ENCODE measurements at regions not wholly inside any gene's neighbourhood (a gene's known extent, or its start where the extent isn't known, plus 50 kb on each side); places are given as distances from the start of the nearest gene placed in this dataset.

DNA sequence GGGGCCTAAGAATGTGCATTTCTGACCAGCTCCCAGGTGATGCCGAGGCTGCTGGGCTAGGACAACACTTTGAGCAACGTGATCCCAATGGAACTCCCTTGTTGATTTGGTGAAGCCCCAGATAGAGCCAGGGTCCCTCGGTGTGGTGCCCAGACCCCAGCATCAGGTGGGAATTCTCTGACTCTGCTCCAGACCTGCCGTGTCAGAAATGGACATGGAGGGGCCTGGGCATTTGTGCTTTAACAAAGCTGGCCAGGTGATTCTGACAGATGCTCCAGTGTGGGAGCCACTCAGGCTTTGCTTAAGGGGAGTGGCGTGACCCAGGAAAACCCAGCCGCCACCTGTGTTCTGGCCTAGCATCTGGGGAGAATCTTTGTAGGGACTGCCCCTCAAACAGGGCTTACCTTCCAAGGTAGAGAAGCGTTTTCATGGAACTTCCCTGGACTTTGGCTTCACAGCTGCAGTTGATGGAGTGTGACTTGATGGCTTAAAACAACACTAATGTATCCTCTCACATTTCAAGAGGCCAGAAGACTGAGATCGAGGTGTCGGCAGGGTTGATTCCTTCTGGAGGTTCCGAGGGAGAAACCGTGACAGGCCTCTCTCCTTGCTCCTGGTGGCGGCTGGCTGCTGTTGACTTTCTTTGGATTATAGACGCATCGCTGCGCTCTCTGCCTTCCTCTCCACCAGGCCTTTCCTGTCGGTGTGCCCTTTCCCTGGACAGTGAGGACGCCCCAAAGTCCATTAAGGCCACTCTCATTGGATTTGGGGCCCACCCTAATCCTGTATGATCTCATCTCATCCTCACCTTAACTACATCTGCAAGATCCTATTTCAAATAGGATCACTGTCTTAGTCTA lies 57.0 kb upstream of the HDAC4 start:
- DNase-seq, result no peak

DNA sequence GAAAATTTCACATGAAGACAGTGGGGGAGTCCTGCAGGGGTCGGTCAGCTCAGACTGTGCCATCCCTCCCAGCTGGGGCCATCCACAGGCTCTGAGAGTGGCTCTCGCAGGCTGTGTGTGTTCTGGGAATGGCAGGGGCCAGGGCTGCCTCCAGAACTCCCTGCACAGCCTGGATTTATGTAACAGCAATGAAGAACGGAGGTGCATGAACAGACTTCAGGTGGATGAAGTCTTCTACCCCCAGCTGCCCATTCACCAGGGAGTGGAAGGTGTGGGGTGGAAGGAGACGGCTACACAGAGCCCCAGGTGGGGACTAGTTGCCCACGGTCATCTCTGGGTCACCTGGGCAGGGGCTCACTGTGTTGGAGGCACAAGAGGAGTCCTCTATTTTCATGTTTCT lies 56.1 kb upstream of the HDAC4 start:
- Mint-ChIP-seq H3K4me3 (no peak overlapping the region), H3K27me3 (peaks cover 21% of the 10 kb centered on the region), H3K36me3 (ENCODE audit: low read depth) (no peaks in the 10 kb centered on the region), H3K27ac (no peak overlapping the region), H3K4me1 (no peaks in the 10 kb centered on the region)
- no peaks in the 10 kb centered on the region for H3K9me3 ChIP-seq (ENCODE audit: control insufficient read depth, low read length, poor library complexity, severe bottlenecking)
- no peak for ATAC-seq
- DNase-seq, result no peak

More for the DNA sequence above, 57.0 kb upstream of the HDAC4 start:
- no peak overlapping the region for H3K4me3 Mint-ChIP-seq
- H3K9me3 ChIP-seq (ENCODE audit: control insufficient read depth, low read length, poor library complexity, severe bottlenecking), result no peaks in the 10 kb centered on the region
- no peak overlapping the region for H3K27ac Mint-ChIP-seq
- no peaks in the 10 kb centered on the region for H3K4me1 Mint-ChIP-seq
- peaks cover 24% of the 10 kb centered on the region for H3K27me3 Mint-ChIP-seq
- no peaks in the 10 kb centered on the region for H3K36me3 Mint-ChIP-seq (ENCODE audit: low read depth)
- no peak for ATAC-seq

DNA sequence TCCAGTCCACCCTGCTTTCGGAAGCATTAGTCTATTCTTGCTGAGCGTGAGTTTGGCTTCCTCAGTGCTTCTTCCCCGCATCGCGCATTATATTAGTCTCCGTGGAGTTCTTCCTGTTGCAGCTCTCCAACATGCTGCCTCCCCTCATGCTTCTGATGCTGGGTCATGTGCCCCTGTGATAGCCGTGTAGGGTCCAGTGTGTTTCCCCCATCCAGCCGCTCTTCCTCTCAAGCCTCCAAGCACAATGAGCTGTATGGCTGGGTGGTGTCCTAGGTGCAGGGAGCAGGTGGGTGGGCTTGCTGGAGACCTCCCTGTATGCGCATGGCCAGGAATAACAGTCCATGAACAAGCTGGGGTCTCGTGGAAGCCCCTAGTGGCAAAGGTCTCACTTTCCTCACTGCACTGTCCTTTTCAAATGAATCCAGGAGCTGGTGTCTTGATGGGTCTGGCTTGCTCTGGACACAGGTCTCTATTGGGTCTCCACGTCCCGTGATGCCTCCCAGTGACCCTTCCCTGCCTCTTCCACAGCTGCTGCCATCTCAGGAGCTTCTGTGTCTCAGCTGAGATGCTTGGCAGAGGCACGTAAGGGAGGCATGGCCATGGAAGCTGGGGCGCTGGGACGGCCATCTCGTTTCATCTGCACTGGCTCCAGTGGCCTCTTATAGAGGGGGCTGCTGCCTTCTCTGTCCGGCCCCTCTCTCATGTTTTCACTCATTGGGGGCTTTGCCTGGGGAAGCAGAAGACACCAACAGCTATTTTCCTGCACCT lies 54.8 kb upstream of the HDAC4 start:
- no peaks in the 10 kb centered on the region for H3K9me3 ChIP-seq (ENCODE audit: control insufficient read depth, low read length, poor library complexity, severe bottlenecking)
- ATAC-seq, result no peak
- H3K27me3 Mint-ChIP-seq, result peaks cover 18% of the 10 kb centered on the region
- no peaks in the 10 kb centered on the region for H3K36me3 Mint-ChIP-seq (ENCODE audit: low read depth)
- no peak overlapping the region for H3K4me3 Mint-ChIP-seq
- no peak for DNase-seq
- H3K27ac Mint-ChIP-seq, result no peak overlapping the region
- no peaks in the 10 kb centered on the region for H3K4me1 Mint-ChIP-seq

DNA sequence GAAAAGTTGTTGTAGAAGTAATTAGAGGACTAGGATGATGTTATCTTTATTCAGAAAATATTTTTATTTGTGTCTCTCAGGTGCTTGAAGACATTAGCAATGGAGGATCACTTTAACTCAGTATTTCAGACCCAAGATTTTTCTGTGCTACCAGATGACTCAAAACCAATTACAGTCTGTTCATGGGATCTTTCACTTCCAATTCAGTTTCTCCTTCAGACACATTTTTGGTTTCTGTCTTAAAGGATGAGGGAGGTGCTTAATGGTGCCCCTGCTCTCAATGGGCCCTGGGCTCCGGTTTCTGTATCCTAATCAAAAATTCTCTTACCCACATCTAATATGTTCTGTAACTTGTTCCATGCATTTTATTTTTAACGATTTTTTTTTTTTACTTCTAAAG lies 53.7 kb upstream of the HDAC4 start:
- no peak overlapping the region for H3K4me3 Mint-ChIP-seq
- H3K27ac Mint-ChIP-seq, result no peak overlapping the region
- no peaks in the 10 kb centered on the region for H3K36me3 Mint-ChIP-seq (ENCODE audit: low read depth)
- DNase-seq (no peak), ATAC-seq (no peak)
- peaks cover 18% of the 10 kb centered on the region for H3K27me3 Mint-ChIP-seq
- no peaks in the 10 kb centered on the region for H3K9me3 ChIP-seq (ENCODE audit: control insufficient read depth, low read length, poor library complexity, severe bottlenecking)
- no peaks in the 10 kb centered on the region for H3K4me1 Mint-ChIP-seq

Data from T-helper 17 cell (primary cell).